A549 (cell line): ENCODE measurements at regions not wholly inside any gene's neighbourhood (a gene's known extent, or its start where the extent isn't known, plus 50 kb on each side); places are given as distances from the start of the nearest gene placed in this dataset.

Experiments used
- ATAC-seq, 2 experiments: fragments of 200-7000 bp in 1 of 2; fragments of >200 bp in 1 of 2; cut with Nextera tagmentation in 1 of 2; cut with Tn5 transposase in 1 of 2; 3 replicates each; pipeline versions ENCODE4 v1.8.0 to v1.9.1; 2018 to 2020; ENCODE audit warnings: mild to moderate bottlenecking in 1 of 2, moderate library complexity in 1 of 2
- CTCF ChIA-PET: fragments of 300-600 bp; sonication (Branson Sonifier 250); formaldehyde crosslinking; extraction: SDS; loops from one replicate; lab custom pipeline; 2021; ENCODE audit warnings: antibody characterized with exemption, inconsistent platforms; lab: Yijun Ruan, JAX
- POLR2A ChIA-PET: fragments of 350-600 bp; formaldehyde crosslinking; extraction: SDS; loops from one replicate; lab custom pipeline; 2021; ENCODE audit warnings: antibody characterized with exemption, inconsistent platforms; lab: Yijun Ruan, JAX
- DNase-seq, 2 experiments: peaks; one replicate each; pipeline versions ENCODE4 v3.0.0 to v3.0.0-alpha.2; 2011 to 2016; ENCODE audit warnings: low read depth in 1 of 2, low spot score in 1 of 2
- FAIRE-seq: peaks from 2 replicates; lab custom pipeline; 2011; peaks lifted over from hg19 to GRCh38; lab: Jason Lieb, UNC
- H3K27ac ChIP-seq, 2 experiments: fragments of >200 bp; sonication (Bioruptor Twin); formaldehyde crosslinking; 3 replicates each; pipeline ENCODE4 v1.5.1; 2016 to 2017
- H3K4me1 ChIP-seq: fragments of >200 bp; sonication (Bioruptor Twin); formaldehyde crosslinking; 3 replicates; pipeline ENCODE4 v1.6.1; 2016
- H3K4me2 ChIP-seq: fragments of >200 bp; sonication (Bioruptor Twin); formaldehyde crosslinking; 3 replicates; pipeline ENCODE4 v1.6.1; 2016
- H3K4me3 ChIP-seq: fragments of >200 bp; sonication (Bioruptor Twin); formaldehyde crosslinking; 3 replicates; pipeline ENCODE4 v1.5.1; 2016
- H3K9me3 ChIP-seq: fragments of >200 bp; sonication (Bioruptor Twin); formaldehyde crosslinking; 3 replicates; pipeline ENCODE4 v1.6.1; 2016
- EP300 ChIP-seq, 2 experiments: fragments of >200 bp; sonication (Bioruptor Twin); formaldehyde crosslinking; IDR thresholded peaks; 2 replicates in 1 of 2; 3 replicates in 1 of 2; pipeline ENCODE4 v1.6.1; 2016 to 2017
- ESRRA ChIP-seq: fragments of 150-350 bp; IDR thresholded peaks from 2 replicates; pipeline ENCODE4 v1.6.1; 2014; ENCODE audit warnings: mild to moderate bottlenecking, low read length, borderline replicate concordance
- FOSL2 ChIP-seq, 2 experiments: fragments of 450-650 bp in 1 of 2; fragments of >200 bp in 1 of 2; sonication (Bioruptor Twin) in 1 of 2; formaldehyde crosslinking; IDR thresholded peaks; 2 replicates each; pipeline versions ENCODE4 v1.5.0 to v1.6.1; 2016 to 2020; ENCODE audit warnings: mild to moderate bottlenecking in 1 of 2, moderate library complexity in 1 of 2
- GATA3 ChIP-seq: IDR thresholded peaks from 2 replicates; pipeline ENCODE4 v1.6.1; 2012; ENCODE audit warnings: borderline replicate concordance
- JUN ChIP-seq, 2 experiments: fragments of >200 bp; sonication (Bioruptor Twin); formaldehyde crosslinking; IDR thresholded peaks; 2 replicates in 1 of 2; 3 replicates in 1 of 2; pipeline ENCODE4 v1.6.1; 2016 to 2017
- JUNB ChIP-seq: fragments of >200 bp; sonication (Bioruptor Twin); formaldehyde crosslinking; IDR thresholded peaks from 2 replicates; pipeline ENCODE4 v1.6.1; 2016
- KDM1A ChIP-seq: fragments of 200-600 bp; sonication (generic); IDR thresholded peaks from 2 replicates; pipeline ENCODE4 v1.6.1; 2016; ENCODE audit warnings: low read depth, mild to moderate bottlenecking
- MAFK ChIP-seq: fragments of 450-650 bp; IDR thresholded peaks from 2 replicates; pipeline ENCODE4 v1.6.1; 2014; ENCODE audit not compliant: partially characterized antibody
- MAZ ChIP-seq: fragments of 150-350 bp; IDR thresholded peaks from 2 replicates; pipeline ENCODE4 v1.6.1; 2014; ENCODE audit warnings: antibody characterized with exemption, low read depth, low read length, borderline replicate concordance
- NR3C1 ChIP-seq: fragments of >200 bp; sonication (Bioruptor Twin); formaldehyde crosslinking; IDR thresholded peaks from 3 replicates; pipeline ENCODE4 v1.6.1; 2017
- POLR2A ChIP-seq: IDR thresholded peaks from 2 replicates; pipeline ENCODE4 v1.6.1; 2012; ENCODE audit warnings: mild to moderate bottlenecking, low read length
- POLR2AphosphoS2 ChIP-seq: conservative IDR thresholded peaks from 2 replicates; pipeline ENCODE4 v1.6.1; 2012; ENCODE audit warnings: low read length, improper control_type of control experiment, inconsistent platforms
- RAD21 ChIP-seq, 2 experiments: fragments of >200 bp in 1 of 2; sonication (Bioruptor Twin) in 1 of 2; formaldehyde crosslinking in 1 of 2; IDR thresholded peaks in 1 of 2; conservative IDR thresholded peaks in 1 of 2; 2 replicates in 1 of 2; 3 replicates in 1 of 2; pipeline ENCODE4 v1.6.1; 2012 to 2018; ENCODE audit warnings: inconsistent platforms in 1 of 2
- RARB ChIP-seq: fragments of 250-450 bp; sonication (Bioruptor Pico); IDR thresholded peaks from 2 replicates; pipeline ENCODE4 v1.8.0; 2021; ENCODE audit warnings: mild to moderate bottlenecking, moderate library complexity
- SMC3 ChIP-seq: fragments of >200 bp; sonication (Bioruptor Twin); formaldehyde crosslinking; IDR thresholded peaks from 3 replicates; pipeline ENCODE4 v1.6.1; 2018; ENCODE audit warnings: inconsistent platforms
- ZNF302 ChIP-seq: fragments of 250-450 bp; sonication (Bioruptor Pico); IDR thresholded peaks from 2 replicates; pipeline ENCODE4 v1.9.0; 2021; ENCODE audit warnings: inconsistent platforms, mild to moderate bottlenecking, moderate library complexity
- ZSCAN20 ChIP-seq: fragments of 250-450 bp; sonication (Bioruptor Pico); IDR thresholded peaks from 2 replicates; pipeline ENCODE4 v1.8.0; 2022; ENCODE audit warnings: mild to moderate bottlenecking, moderate library complexity
- WGBS: methylation state at CpG from one replicate; pipeline ENCODE4 v1.1.6; 2017; ENCODE audit errors: missing lambda C conversion rate; 5-methylcytosine and 5-hydroxymethylcytosine counted together
- TF ChIP-seq, protein P1 (sequence below): fragments of 200-600 bp; sonication (generic); IDR thresholded peaks from 2 replicates; pipeline ENCODE4 v1.6.1; 2016; ENCODE audit warnings: antibody characterized with exemption, mild to moderate bottlenecking, moderate library complexity
- TF ChIP-seq, protein P2 (sequence below): IDR thresholded peaks from 2 replicates; pipeline ENCODE4 v1.6.1; 2012; ENCODE audit warnings: low read depth, borderline replicate concordance
- TF ChIP-seq, protein P3 (sequence below): fragments of 450-650 bp; IDR thresholded peaks from 2 replicates; pipeline ENCODE4 v1.6.1; 2014; ENCODE audit warnings: antibody characterized with exemption
- TF ChIP-seq, protein P4 (sequence below): fragments of >200 bp; sonication (Bioruptor Twin); formaldehyde crosslinking; IDR thresholded peaks from 3 replicates; pipeline ENCODE4 v1.5.1; 2016
- TF ChIP-seq, protein P5 (sequence below): fragments of 150-350 bp; IDR thresholded peaks from 2 replicates; pipeline ENCODE4 v1.6.1; 2014; ENCODE audit warnings: low read depth, mild to moderate bottlenecking, low read length
- TF ChIP-seq, protein P6 (sequence below): fragments of 250-450 bp; sonication (Bioruptor Pico); IDR thresholded peaks from 2 replicates; pipeline ENCODE4 v1.5.0; 2021; ENCODE audit warnings: mild to moderate bottlenecking, moderate library complexity, borderline replicate concordance

DNA sequence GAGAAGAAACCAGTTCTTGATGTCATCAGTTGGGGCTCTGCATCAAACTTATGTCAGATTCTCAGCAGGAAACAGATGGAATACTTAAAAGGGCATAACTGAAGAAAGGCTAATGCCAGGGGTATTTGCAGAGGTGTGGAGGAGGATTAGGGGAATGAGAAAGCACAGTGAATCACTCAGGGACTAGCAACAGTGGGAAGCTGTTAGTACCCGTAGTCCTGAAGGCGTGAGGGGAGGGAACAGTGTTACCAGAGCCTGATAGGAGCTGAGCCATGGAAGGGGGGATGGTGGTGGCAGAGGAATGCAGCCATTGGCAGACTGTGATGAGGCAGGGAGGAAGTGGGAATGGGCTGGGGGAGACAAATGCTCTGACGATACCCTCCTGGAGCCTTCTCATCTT, 162.3 kb downstream of the UTP18 start (continued):
- TF ChIP-seq, protein P1, sequence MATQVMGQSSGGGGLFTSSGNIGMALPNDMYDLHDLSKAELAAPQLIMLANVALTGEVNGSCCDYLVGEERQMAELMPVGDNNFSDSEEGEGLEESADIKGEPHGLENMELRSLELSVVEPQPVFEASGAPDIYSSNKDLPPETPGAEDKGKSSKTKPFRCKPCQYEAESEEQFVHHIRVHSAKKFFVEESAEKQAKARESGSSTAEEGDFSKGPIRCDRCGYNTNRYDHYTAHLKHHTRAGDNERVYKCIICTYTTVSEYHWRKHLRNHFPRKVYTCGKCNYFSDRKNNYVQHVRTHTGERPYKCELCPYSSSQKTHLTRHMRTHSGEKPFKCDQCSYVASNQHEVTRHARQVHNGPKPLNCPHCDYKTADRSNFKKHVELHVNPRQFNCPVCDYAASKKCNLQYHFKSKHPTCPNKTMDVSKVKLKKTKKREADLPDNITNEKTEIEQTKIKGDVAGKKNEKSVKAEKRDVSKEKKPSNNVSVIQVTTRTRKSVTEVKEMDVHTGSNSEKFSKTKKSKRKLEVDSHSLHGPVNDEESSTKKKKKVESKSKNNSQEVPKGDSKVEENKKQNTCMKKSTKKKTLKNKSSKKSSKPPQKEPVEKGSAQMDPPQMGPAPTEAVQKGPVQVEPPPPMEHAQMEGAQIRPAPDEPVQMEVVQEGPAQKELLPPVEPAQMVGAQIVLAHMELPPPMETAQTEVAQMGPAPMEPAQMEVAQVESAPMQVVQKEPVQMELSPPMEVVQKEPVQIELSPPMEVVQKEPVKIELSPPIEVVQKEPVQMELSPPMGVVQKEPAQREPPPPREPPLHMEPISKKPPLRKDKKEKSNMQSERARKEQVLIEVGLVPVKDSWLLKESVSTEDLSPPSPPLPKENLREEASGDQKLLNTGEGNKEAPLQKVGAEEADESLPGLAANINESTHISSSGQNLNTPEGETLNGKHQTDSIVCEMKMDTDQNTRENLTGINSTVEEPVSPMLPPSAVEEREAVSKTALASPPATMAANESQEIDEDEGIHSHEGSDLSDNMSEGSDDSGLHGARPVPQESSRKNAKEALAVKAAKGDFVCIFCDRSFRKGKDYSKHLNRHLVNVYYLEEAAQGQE: no peak
- no peak for TF ChIP-seq MAZ
- TF ChIP-seq POLR2AphosphoS2: no peak
- TF ChIP-seq, all 56 proteins: peak for 4

DNA sequence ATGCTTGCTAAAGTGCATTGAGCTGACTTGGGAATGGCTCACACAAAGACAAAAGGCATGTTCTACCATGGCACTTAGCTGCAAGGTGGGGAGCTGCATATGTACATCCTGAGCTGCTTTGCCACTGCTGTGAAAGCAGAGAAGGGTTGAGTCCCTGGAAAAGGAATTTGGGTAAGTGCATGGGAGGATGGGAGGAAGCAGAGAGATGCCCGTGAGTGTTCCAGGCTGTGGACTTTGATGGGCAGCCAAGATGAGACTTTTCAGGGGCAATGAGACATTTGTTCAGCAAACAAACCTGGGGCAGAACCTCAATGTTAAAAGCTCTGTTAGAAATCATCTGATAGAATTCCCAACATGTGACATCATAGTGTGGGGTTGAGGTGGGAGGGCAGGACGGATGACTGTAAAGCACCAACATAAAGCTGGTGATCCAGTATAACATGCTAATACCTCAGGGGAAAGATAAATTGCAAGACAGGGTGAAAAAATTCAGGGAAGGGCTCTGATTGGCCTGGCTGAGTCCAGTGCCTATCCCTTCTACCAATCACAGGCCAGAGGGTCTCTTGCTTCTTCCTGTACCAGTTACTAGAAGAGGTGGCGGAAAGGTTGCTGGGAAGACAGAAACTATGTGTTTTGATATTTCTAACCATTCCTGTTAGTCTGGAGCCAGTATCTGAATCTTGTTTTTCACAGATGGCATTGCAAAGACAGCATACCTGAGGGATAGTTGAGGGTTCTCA, 163.2 kb downstream of the UTP18 start:
- POLR2A ChIA-PET: interaction anchor here (0.9 to 1.8 kb wide), 3 partner anchors 11 to 26 kb away, joined by 3 to 9 read pairs (median 3); no protein-coding TSS in a partner anchor
- peak overlapping the region; percentile 22; the same call in 1 of the 3 replicates for H3K4me3 ChIP-seq
- H3K4me2 ChIP-seq: peak overlapping the region; percentile 53
- TF ChIP-seq EP300 (IDR thresholded peaks at IDR 0.05): peak; percentile 45 to 68; a peak in 2 of 5 replicates
- no peak for TF ChIP-seq MAFK
- 0 out of 3 replicates have a peak, but pooled peaks have one; percentile 16 for TF ChIP-seq SMC3
- 0 out of 5 replicates have a peak, but pooled peaks of 1 of the 2 experiments have one; percentile 19 for TF ChIP-seq RAD21 (conservative IDR thresholded peaks at IDR 0.05 in 1 of 2, IDR thresholded peaks at IDR 0.05 in 1 of 2)
- peak in 1 of 2 experiments; percentile 50; a peak in 1 of 5 replicates for TF ChIP-seq JUN (IDR thresholded peaks at IDR 0.05)
- no peak for TF ChIP-seq RARB (CRISPR knock-in tag)
- no peak for TF ChIP-seq ESRRA
- peak; percentile 72 for TF ChIP-seq JUNB
- no peak for TF ChIP-seq POLR2A
- TF ChIP-seq, protein P2, sequence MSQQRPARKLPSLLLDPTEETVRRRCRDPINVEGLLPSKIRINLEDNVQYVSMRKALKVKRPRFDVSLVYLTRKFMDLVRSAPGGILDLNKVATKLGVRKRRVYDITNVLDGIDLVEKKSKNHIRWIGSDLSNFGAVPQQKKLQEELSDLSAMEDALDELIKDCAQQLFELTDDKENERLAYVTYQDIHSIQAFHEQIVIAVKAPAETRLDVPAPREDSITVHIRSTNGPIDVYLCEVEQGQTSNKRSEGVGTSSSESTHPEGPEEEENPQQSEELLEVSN: 0 out of 2 replicates have a peak, but pooled peaks have one; percentile 13
- TF ChIP-seq GATA3: peak; percentile 49; the same call in 1 of the 2 replicates
- TF ChIP-seq, protein P3, sequence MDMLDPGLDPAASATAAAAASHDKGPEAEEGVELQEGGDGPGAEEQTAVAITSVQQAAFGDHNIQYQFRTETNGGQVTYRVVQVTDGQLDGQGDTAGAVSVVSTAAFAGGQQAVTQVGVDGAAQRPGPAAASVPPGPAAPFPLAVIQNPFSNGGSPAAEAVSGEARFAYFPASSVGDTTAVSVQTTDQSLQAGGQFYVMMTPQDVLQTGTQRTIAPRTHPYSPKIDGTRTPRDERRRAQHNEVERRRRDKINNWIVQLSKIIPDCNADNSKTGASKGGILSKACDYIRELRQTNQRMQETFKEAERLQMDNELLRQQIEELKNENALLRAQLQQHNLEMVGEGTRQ: peak; percentile 48; the same call in 1 of the 2 replicates
- TF ChIP-seq FOSL2 (IDR thresholded peaks at IDR 0.05): peak; percentile 47; the same call in 1 of the 2 replicates
- TF ChIP-seq FOSL2 (CRISPR knock-in tag; IDR thresholded peaks at IDR 0.05): peak; percentile 37
- TF ChIP-seq ZSCAN20 (CRISPR knock-in tag): no peak
- CTCF ChIA-PET: interaction anchor here (0.7 to 2.9 kb wide), 8 partner anchors 9 to 112 kb away, joined by 3 to 21 read pairs (median 4); no protein-coding TSS in a partner anchor
- H3K27ac ChIP-seq: peak overlapping the region; percentile 68 to 77
- H3K9me3 ChIP-seq: no peaks in the 10 kb centered on the region
- ATAC-seq: peak; percentile 76
- WGBS: 31% methylated on average over 3 of the region's 3 CpGs
- peak; percentile 39 to 75 for DNase-seq
- peaks cover 27% of the 10 kb centered on the region for H3K4me1 ChIP-seq
- peak; percentile 79 for FAIRE-seq

DNA sequence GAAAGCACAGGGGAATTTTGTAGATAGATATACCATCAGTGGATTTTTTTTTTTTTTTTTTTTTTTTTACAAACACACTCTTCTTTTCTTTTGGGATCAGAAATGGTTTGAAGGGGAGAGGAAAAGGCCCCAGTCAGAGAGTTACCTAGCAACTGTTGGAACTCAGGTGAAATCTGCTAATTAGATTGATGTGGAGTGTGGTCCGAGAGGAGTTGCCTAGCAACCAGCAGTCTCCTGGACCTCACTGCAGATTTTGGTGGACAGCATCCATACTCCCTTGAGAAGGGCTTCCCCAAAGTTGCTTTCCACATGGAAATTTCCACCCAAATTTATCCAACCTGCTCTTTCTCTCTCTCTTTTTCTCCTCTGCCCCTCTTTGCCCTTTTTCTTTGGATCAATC, 165.4 kb downstream of the UTP18 start:
- no peaks in the 10 kb centered on the region for H3K9me3 ChIP-seq
- no peak overlapping the region; a peak in 1 of 6 replicates for H3K27ac ChIP-seq
- peaks cover 27% of the 10 kb centered on the region for H3K4me1 ChIP-seq
- CTCF ChIA-PET: no interaction called here
- FAIRE-seq (no peak), ATAC-seq (no peak), DNase-seq (no peak)
- H3K4me2 ChIP-seq: no peak overlapping the region
- 77% methylated on average over 1 of the region's 1 CpG for WGBS
- POLR2A ChIA-PET: no interaction called here
- H3K4me3 ChIP-seq: no peak overlapping the region
- TF ChIP-seq ESRRA: no peak
- no peak for TF ChIP-seq KDM1A
- TF ChIP-seq ZNF302 (CRISPR knock-in tag): no peak
- TF ChIP-seq, protein P4, sequence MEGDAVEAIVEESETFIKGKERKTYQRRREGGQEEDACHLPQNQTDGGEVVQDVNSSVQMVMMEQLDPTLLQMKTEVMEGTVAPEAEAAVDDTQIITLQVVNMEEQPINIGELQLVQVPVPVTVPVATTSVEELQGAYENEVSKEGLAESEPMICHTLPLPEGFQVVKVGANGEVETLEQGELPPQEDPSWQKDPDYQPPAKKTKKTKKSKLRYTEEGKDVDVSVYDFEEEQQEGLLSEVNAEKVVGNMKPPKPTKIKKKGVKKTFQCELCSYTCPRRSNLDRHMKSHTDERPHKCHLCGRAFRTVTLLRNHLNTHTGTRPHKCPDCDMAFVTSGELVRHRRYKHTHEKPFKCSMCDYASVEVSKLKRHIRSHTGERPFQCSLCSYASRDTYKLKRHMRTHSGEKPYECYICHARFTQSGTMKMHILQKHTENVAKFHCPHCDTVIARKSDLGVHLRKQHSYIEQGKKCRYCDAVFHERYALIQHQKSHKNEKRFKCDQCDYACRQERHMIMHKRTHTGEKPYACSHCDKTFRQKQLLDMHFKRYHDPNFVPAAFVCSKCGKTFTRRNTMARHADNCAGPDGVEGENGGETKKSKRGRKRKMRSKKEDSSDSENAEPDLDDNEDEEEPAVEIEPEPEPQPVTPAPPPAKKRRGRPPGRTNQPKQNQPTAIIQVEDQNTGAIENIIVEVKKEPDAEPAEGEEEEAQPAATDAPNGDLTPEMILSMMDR: no peak
- no peak for TF ChIP-seq MAZ
- no peak for TF ChIP-seq NR3C1
- TF ChIP-seq, protein P5, sequence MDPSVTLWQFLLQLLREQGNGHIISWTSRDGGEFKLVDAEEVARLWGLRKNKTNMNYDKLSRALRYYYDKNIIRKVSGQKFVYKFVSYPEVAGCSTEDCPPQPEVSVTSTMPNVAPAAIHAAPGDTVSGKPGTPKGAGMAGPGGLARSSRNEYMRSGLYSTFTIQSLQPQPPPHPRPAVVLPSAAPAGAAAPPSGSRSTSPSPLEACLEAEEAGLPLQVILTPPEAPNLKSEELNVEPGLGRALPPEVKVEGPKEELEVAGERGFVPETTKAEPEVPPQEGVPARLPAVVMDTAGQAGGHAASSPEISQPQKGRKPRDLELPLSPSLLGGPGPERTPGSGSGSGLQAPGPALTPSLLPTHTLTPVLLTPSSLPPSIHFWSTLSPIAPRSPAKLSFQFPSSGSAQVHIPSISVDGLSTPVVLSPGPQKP: no peak
- TF ChIP-seq, protein P6, sequence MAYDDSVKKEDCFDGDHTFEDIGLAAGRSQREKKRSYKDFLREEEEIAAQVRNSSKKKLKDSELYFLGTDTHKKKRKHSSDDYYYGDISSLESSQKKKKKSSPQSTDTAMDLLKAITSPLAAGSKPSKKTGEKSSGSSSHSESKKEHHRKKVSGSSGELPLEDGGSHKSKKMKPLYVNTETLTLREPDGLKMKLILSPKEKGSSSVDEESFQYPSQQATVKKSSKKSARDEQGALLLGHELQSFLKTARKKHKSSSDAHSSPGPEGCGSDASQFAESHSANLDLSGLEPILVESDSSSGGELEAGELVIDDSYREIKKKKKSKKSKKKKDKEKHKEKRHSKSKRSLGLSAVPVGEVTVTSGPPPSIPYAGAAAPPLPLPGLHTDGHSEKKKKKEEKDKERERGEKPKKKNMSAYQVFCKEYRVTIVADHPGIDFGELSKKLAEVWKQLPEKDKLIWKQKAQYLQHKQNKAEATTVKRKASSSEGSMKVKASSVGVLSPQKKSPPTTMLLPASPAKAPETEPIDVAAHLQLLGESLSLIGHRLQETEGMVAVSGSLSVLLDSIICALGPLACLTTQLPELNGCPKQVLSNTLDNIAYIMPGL: no peak
